A673 (cell line): ENCODE measurements at regions not wholly inside any gene's neighbourhood (a gene's known extent, or its start where the extent isn't known, plus 50 kb on each side); places are given as distances from the start of the nearest gene placed in this dataset.

ENCODE experiments used
- BruUV-seq: library from RNA; stranded (reverse); fragments of 400-500 nt; replicated peaks from 2 replicates; lab custom pipeline; 2021; lab: Mats Ljungman, UMichigan
- CTCF ChIA-PET: fragments of 300-600 bp; sonication (Branson Sonifier 250); formaldehyde crosslinking; loops from one replicate; lab custom pipeline; 2022; ENCODE audit warnings: antibody characterized with exemption; lab: Charles Lee
- POLR2A ChIA-PET: fragments of 300-600 bp; sonication (Branson Sonifier 250); formaldehyde crosslinking; loops from one replicate; lab custom pipeline; 2022; ENCODE audit warnings: antibody characterized with exemption; ENCODE audit not compliant: low non-redundant PET; lab: Charles Lee
- DNase-seq: peaks from one replicate; pipeline ENCODE4 v3.0.0-alpha.2; 2015; ENCODE audit warnings: low spot score
- H3K27ac ChIP-seq: fragments of 200-600 bp; sonication (generic); 2 replicates; pipeline ENCODE4 v1.5.1; 2016; ENCODE audit warnings: mixed run types, low read depth, mild to moderate bottlenecking, mixed read lengths, antibody characterized with exemption, low read length; ENCODE audit not compliant: poor library complexity, severe bottlenecking
- H3K27me3 ChIP-seq: fragments of 200-600 bp; sonication (generic); replicated peaks from 2 replicates; pipeline ENCODE4 v1.6.1; 2017; ENCODE audit warnings: mixed run types, low read depth, mild to moderate bottlenecking, mixed read lengths, antibody characterized with exemption, low read length; ENCODE audit not compliant: insufficient read depth, poor library complexity
- H3K36me3 ChIP-seq: fragments of 200-600 bp; sonication (generic); 2 replicates; pipeline ENCODE4 v1.6.1; 2016; ENCODE audit warnings: mixed run types, mild to moderate bottlenecking, mixed read lengths, antibody characterized with exemption, low read length; ENCODE audit not compliant: insufficient read depth, poor library complexity, severe bottlenecking
- H3K4me1 ChIP-seq: fragments of 200-600 bp; sonication (generic); 2 replicates; pipeline ENCODE4 v1.6.1; 2017; ENCODE audit warnings: mixed run types, mild to moderate bottlenecking, mixed read lengths, antibody characterized with exemption, low read length; ENCODE audit not compliant: insufficient read depth, poor library complexity, severe bottlenecking
- H3K4me3 ChIP-seq: fragments of 200-600 bp; sonication (generic); 2 replicates; pipeline ENCODE4 v1.5.1; 2016; ENCODE audit warnings: low read depth, mixed run types, mild to moderate bottlenecking, mixed read lengths, low read length; ENCODE audit not compliant: poor library complexity, severe bottlenecking
- H3K9me3 ChIP-seq: fragments of 200-600 bp; sonication (generic); 2 replicates; pipeline ENCODE4 v1.6.1; 2016; ENCODE audit warnings: mixed run types, low read depth, mild to moderate bottlenecking, mixed read lengths, antibody characterized with exemption, low read length; ENCODE audit not compliant: poor library complexity, severe bottlenecking
- EZH2 ChIP-seq: fragments of 200-600 bp; sonication (generic); IDR thresholded peaks from 2 replicates; pipeline ENCODE4 v1.6.1; 2017; ENCODE audit warnings: borderline replicate concordance, low read depth, mild to moderate bottlenecking, mixed read lengths, antibody characterized with exemption, low read length; ENCODE audit not compliant: poor library complexity, severe bottlenecking
- intact Hi-C: fragments of 100-400 bp; cut with micrococcal nuclease; formaldehyde crosslinking; loops from one replicate; pipeline ENCODE4 v1.10.0; 2022; ENCODE audit not compliant: unreplicated experiment
- TF ChIP-seq, protein P1 (sequence below): fragments of 300-800, 200-600 bp; sonication (generic); conservative IDR thresholded peaks from 2 replicates; pipeline ENCODE4 v1.5.1; 2017; ENCODE audit warnings: low read depth, mild to moderate bottlenecking, antibody characterized with exemption, low read length, moderate library complexity, mixed read lengths

- H3K27me3 ChIP-seq = no peaks in the 10 kb centered on the region
- BruUV-seq = no TSS peak
- H3K27ac ChIP-seq = no peak overlapping the region
- H3K36me3 ChIP-seq = no peaks in the 10 kb centered on the region
- intact Hi-C loops = no loop called here
- no peaks in the 10 kb centered on the region for H3K9me3 ChIP-seq
- no peaks in the 10 kb centered on the region for H3K4me1 ChIP-seq
- ChIA-PET POLR2A (no interaction called here), CTCF (interaction anchor here (0.6 kb wide), 1 partner anchor 1422 kb away, joined by 5 read pairs; no protein-coding TSS in a partner anchor)
- H3K4me3 ChIP-seq = no peak overlapping the region
- TF ChIP-seq EZH2 = no peak
- TF ChIP-seq, protein P1, sequence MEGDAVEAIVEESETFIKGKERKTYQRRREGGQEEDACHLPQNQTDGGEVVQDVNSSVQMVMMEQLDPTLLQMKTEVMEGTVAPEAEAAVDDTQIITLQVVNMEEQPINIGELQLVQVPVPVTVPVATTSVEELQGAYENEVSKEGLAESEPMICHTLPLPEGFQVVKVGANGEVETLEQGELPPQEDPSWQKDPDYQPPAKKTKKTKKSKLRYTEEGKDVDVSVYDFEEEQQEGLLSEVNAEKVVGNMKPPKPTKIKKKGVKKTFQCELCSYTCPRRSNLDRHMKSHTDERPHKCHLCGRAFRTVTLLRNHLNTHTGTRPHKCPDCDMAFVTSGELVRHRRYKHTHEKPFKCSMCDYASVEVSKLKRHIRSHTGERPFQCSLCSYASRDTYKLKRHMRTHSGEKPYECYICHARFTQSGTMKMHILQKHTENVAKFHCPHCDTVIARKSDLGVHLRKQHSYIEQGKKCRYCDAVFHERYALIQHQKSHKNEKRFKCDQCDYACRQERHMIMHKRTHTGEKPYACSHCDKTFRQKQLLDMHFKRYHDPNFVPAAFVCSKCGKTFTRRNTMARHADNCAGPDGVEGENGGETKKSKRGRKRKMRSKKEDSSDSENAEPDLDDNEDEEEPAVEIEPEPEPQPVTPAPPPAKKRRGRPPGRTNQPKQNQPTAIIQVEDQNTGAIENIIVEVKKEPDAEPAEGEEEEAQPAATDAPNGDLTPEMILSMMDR = no peak
- no peak for DNase-seq
Observed at GRCh38 chr12:41881891-41882805, 262.5 kb downstream of the GXYLT1 start.

- BruUV-seq = no TSS peak
- no peak for DNase-seq
- Histone ChIP-seq H3K27me3 (no peaks in the 10 kb centered on the region), H3K9me3 (peaks cover under 1% of the 10 kb centered on the region), H3K27ac (no peak overlapping the region), H3K4me1 (no peaks in the 10 kb centered on the region), H3K4me3 (no peak overlapping the region), H3K36me3 (no peaks in the 10 kb centered on the region)
- intact Hi-C loops = no loop called here
- ChIA-PET CTCF (no interaction called here), POLR2A (no interaction called here)
- TF ChIP-seq, protein P1 = no peak
- no peak for TF ChIP-seq EZH2
Observed at GRCh38 chr12:41869432-41869831, 275.2 kb downstream of the GXYLT1 start.

DNA sequence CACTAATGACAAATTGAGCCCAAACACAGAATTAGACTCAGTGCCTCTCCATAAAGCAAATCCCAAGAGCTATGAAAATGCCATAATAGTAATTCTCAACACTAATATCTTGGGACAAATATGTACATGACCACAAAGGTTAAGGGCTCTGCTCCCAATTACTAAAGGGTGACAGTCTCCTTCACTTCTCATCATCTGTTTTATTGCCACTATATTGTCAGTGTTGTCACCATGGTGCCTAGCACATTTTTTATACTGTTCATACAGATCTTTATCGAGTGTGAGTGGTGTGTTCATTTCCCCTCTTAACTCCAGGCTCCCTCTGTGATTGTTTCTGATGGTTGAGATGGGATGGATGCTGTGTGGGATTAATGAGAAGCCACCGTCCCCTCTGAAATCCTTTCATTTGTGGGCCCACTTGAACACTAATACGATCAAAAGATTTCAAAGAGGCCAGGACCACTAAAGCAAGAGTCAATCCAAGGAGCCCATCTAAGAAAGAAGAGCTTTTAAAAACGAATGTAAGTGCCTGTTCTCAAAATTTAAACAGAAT, 277.7 kb downstream of the GXYLT1 start:
- no peak for TF ChIP-seq EZH2
- TF ChIP-seq, protein P1 = no peak
- no peak for DNase-seq
- H3K4me3 ChIP-seq = no peak overlapping the region
- ChIA-PET POLR2A (interaction anchor here (0.7 kb wide), 1 partner anchor 162 kb away, joined by 5 read pairs; no protein-coding TSS in a partner anchor), CTCF (no interaction called here)
- intact Hi-C loops = no loop called here
- peaks cover 3% of the 10 kb centered on the region for H3K9me3 ChIP-seq
- no TSS peak for BruUV-seq
- H3K27me3 ChIP-seq = no peaks in the 10 kb centered on the region
- no peak overlapping the region for H3K27ac ChIP-seq
- H3K36me3 ChIP-seq = no peaks in the 10 kb centered on the region
- no peaks in the 10 kb centered on the region for H3K4me1 ChIP-seq
